HG02970 (cell line): ENCODE measurements at regions not wholly inside any gene's neighbourhood (a gene's known extent, or its start where the extent isn't known, plus 50 kb on each side); places are given as distances from the start of the nearest gene placed in this dataset.

Source experiments
- ATAC-seq: cut with Tn5 transposase; IDR thresholded peaks from one replicate; pipeline ENCODE4 v1.9.1; 2021; ENCODE audit warnings: mild to moderate bottlenecking, moderate library complexity, moderate number of reproducible peaks; ENCODE audit not compliant: unreplicated experiment, low FRiP score

GRCh38 chr13:73218181-73218580, 159.4 kb downstream of the KLF5 start:
- ATAC-seq, result no peak

GRCh38 chr13:73216381-73216831, 157.6 kb downstream of the KLF5 start:
- ATAC-seq, result no peak

GRCh38 chr13:73215823-73216222, 157.0 kb downstream of the KLF5 start:
- ATAC-seq, result no peak

- ATAC-seq, result no peak
These were observed 153.7 kb downstream of the KLF5 start for GRCh38 chr13:73212482-73212881.

GRCh38 chr13:73210218-73210883, 151.5 kb downstream of the KLF5 start:
- no peak for ATAC-seq

GRCh38 chr13:73204952-73205351, 146.1 kb downstream of the KLF5 start:
- no peak for ATAC-seq

GRCh38 chr13:73201626-73202025, 142.8 kb downstream of the KLF5 start:
- no peak for ATAC-seq

GRCh38 chr13:73198991-73199411, 140.2 kb downstream of the KLF5 start:
- ATAC-seq, result no peak

- no peak for ATAC-seq
These were observed 136.3 kb downstream of the KLF5 start for GRCh38 chr13:73195091-73195490.

- no peak for ATAC-seq
These were observed 135.5 kb downstream of the KLF5 start for GRCh38 chr13:73194310-73194709.

GRCh38 chr13:73193554-73193953, 134.7 kb downstream of the KLF5 start:
- ATAC-seq, result no peak

GRCh38 chr13:73190477-73190876, 131.7 kb downstream of the KLF5 start:
- no peak for ATAC-seq

GRCh38 chr13:73189776-73190175, 131.0 kb downstream of the KLF5 start:
- no peak for ATAC-seq

- ATAC-seq, result no peak
These were observed 130.6 kb downstream of the KLF5 start for GRCh38 chr13:73189362-73189761.

GRCh38 chr13:73187106-73187505, 128.3 kb downstream of the KLF5 start:
- ATAC-seq, result no peak

GRCh38 chr13:73179650-73180274, 121.0 kb downstream of the KLF5 start:
- no peak for ATAC-seq

- ATAC-seq, result no peak
These were observed 119.2 kb downstream of the KLF5 start for GRCh38 chr13:73177916-73178565.

- no peak for ATAC-seq
These were observed 118.2 kb downstream of the KLF5 start for GRCh38 chr13:73177017-73177416.

GRCh38 chr13:73174521-73175010, 115.8 kb downstream of the KLF5 start:
- ATAC-seq, result no peak

GRCh38 chr13:73173279-73173811, 114.5 kb downstream of the KLF5 start:
- no peak for ATAC-seq

GRCh38 chr13:73171926-73172325, 113.1 kb downstream of the KLF5 start:
- ATAC-seq, result no peak
